ENCODE measurements at regions not wholly inside any gene's neighbourhood (a gene's known extent, or its start where the extent isn't known, plus 50 kb on each side); places are given as distances from the start of the nearest gene placed in this dataset.

GRCh38 chr10:65846541-65846940 lies 1079.3 kb upstream of the LRRTM3 start:
- Mint-ChIP-seq H3K27me3 (no peaks in the 10 kb centered on the region), H3K36me3 (no peaks in the 10 kb centered on the region), H3K27ac (no peak overlapping the region), H3K4me3 (no peak overlapping the region), H3K4me1 (peaks cover 0 to 6% of the 10 kb centered on the region in 2 donors), H3K9me3 (peaks cover 3% of the 10 kb centered on the region in 2 donors)
- DNase-seq, result no peak
- no peak for ATAC-seq (replicated peaks)

- Mint-ChIP-seq H3K4me3 (no peak overlapping the region), H3K27me3 (no peaks in the 10 kb centered on the region), H3K36me3 (no peaks in the 10 kb centered on the region), H3K4me1 (peaks cover 0 to 6% of the 10 kb centered on the region in 2 donors), H3K27ac (no peak overlapping the region), H3K9me3 (peaks cover 3 to 4% of the 10 kb centered on the region in 2 donors)
- no peak for DNase-seq
- no peak for ATAC-seq (replicated peaks)
Measured at GRCh38 chr10:65846949-65847348, 1078.9 kb upstream of the LRRTM3 start.

- no peak overlapping the region for H3K4me3 Mint-ChIP-seq
- H3K4me1 Mint-ChIP-seq, result no peaks in the 10 kb centered on the region
- H3K27ac Mint-ChIP-seq, result no peak overlapping the region
- no peaks in the 10 kb centered on the region for H3K36me3 Mint-ChIP-seq
- H3K9me3 Mint-ChIP-seq, result peaks cover 3 to 9% of the 10 kb centered on the region in 2 donors
- DNase-seq (no peak), ATAC-seq (replicated peaks) (no peak)
- no peaks in the 10 kb centered on the region for H3K27me3 Mint-ChIP-seq
Measured at GRCh38 chr10:65847436-65848230, 1078.2 kb upstream of the LRRTM3 start.

GRCh38 chr10:65858841-65859240 lies 1067.0 kb upstream of the LRRTM3 start:
- Mint-ChIP-seq H3K4me1 (no peaks in the 10 kb centered on the region), H3K36me3 (no peaks in the 10 kb centered on the region), H3K27ac (no peak overlapping the region), H3K4me3 (no peak overlapping the region), H3K9me3 (no peaks in the 10 kb centered on the region), H3K27me3 (no peaks in the 10 kb centered on the region)
- DNase-seq (no peak), ATAC-seq (replicated peaks) (no peak)

GRCh38 chr10:65861249-65861648 lies 1064.6 kb upstream of the LRRTM3 start:
- Mint-ChIP-seq H3K36me3 (no peaks in the 10 kb centered on the region), H3K27me3 (no peaks in the 10 kb centered on the region), H3K9me3 (no peaks in the 10 kb centered on the region), H3K4me1 (no peaks in the 10 kb centered on the region), H3K4me3 (no peak overlapping the region), H3K27ac (no peak overlapping the region)
- ATAC-seq (replicated peaks) (no peak), DNase-seq (no peak)
